ENCODE measurements at regions not wholly inside any gene's neighbourhood (a gene's known extent, or its start where the extent isn't known, plus 50 kb on each side); places are given as distances from the start of the nearest gene placed in this dataset.

- Histone ChIP-seq H3K36me3 (no peaks in the 10 kb centered on the region), H3K4me1 (no peaks in the 10 kb centered on the region), H3K27ac (no peak overlapping the region), H3K9me3 (no peaks in the 10 kb centered on the region), H3K27me3 (no peaks in the 10 kb centered on the region), H3K4me3 (no peak overlapping the region)
- no peak for ATAC-seq (ENCODE audit: low FRiP score in 2 of 2)
- 92% methylated on average over 6 of the region's 6 CpGs for WGBS, 2 donors
- no peak for DNase-seq
- no peak for TF ChIP-seq EP300 (IDR thresholded peaks at IDR 0.05)
- no peak for TF ChIP-seq CTCF (IDR thresholded peaks at IDR 0.05)
- no peak for TF ChIP-seq POLR2AphosphoS5 (IDR thresholded peaks at IDR 0.05)
- no peak for TF ChIP-seq POLR2A (IDR thresholded peaks at IDR 0.05)
Measured at GRCh38 chr13:80201694-80202468, 139.0 kb downstream of the SPRY2 start.

- DNase-seq (no peak), ATAC-seq (ENCODE audit: low FRiP score in 2 of 2) (no peak)
- H3K4me3 ChIP-seq, result no peak overlapping the region
- 53 to 55% methylated on average over 3 of the region's 3 CpGs for WGBS, 2 donors
- TF ChIP-seq EP300 (IDR thresholded peaks at IDR 0.05), result no peak
- TF ChIP-seq CTCF (IDR thresholded peaks at IDR 0.05), result no peak
- TF ChIP-seq POLR2A (IDR thresholded peaks at IDR 0.05), result no peak
- no peak for TF ChIP-seq POLR2AphosphoS5 (IDR thresholded peaks at IDR 0.05)
- no peaks in the 10 kb centered on the region for H3K9me3 ChIP-seq
- H3K36me3 ChIP-seq, result no peaks in the 10 kb centered on the region
- H3K27me3 ChIP-seq, result no peaks in the 10 kb centered on the region
- no peak overlapping the region for H3K27ac ChIP-seq
- no peaks in the 10 kb centered on the region for H3K4me1 ChIP-seq
Measured at GRCh38 chr13:80199585-80200292, 141.2 kb downstream of the SPRY2 start.

GRCh38 chr13:80199067-80199466 is 141.9 kb downstream of the SPRY2 start:
- DNase-seq (no peak), ATAC-seq (ENCODE audit: low FRiP score in 2 of 2) (no peak)
- no peaks in the 10 kb centered on the region for H3K9me3 ChIP-seq
- no peak overlapping the region for H3K4me3 ChIP-seq
- H3K4me1 ChIP-seq, result no peaks in the 10 kb centered on the region
- H3K36me3 ChIP-seq, result no peaks in the 10 kb centered on the region
- H3K27ac ChIP-seq, result no peak overlapping the region
- no peaks in the 10 kb centered on the region for H3K27me3 ChIP-seq
- TF ChIP-seq POLR2A (IDR thresholded peaks at IDR 0.05), result no peak
- TF ChIP-seq CTCF (IDR thresholded peaks at IDR 0.05), result no peak
- no peak for TF ChIP-seq EP300 (IDR thresholded peaks at IDR 0.05)
- no peak for TF ChIP-seq POLR2AphosphoS5 (IDR thresholded peaks at IDR 0.05)
- WGBS, 2 donors, result 81 to 87% methylated on average over 4 of the region's 4 CpGs

- H3K9me3 ChIP-seq, result no peaks in the 10 kb centered on the region
- TF ChIP-seq CTCF (IDR thresholded peaks at IDR 0.05) (no peak), EP300 (IDR thresholded peaks at IDR 0.05) (no peak), POLR2A (IDR thresholded peaks at IDR 0.05) (no peak), POLR2AphosphoS5 (IDR thresholded peaks at IDR 0.05) (no peak)
- H3K4me3 ChIP-seq, result no peak overlapping the region
- H3K27me3 ChIP-seq, result no peaks in the 10 kb centered on the region
- H3K36me3 ChIP-seq, result no peaks in the 10 kb centered on the region
- WGBS, 2 donors, result 82 to 90% methylated on average over 2 of the region's 2 CpGs
- DNase-seq, result no peak
- no peaks in the 10 kb centered on the region for H3K4me1 ChIP-seq
- no peak for ATAC-seq (ENCODE audit: low FRiP score in 2 of 2)
- no peak overlapping the region for H3K27ac ChIP-seq
Measured at GRCh38 chr13:80196756-80197155, 144.2 kb downstream of the SPRY2 start.
